HG02943 (cell line): ENCODE measurements at regions not wholly inside any gene's neighbourhood (a gene's known extent, or its start where the extent isn't known, plus 50 kb on each side); places are given as distances from the start of the nearest gene placed in this dataset.
"Not testable (repeated sequence)": the region's sequence is repeated elsewhere in the genome, so short reads cannot be mapped to it uniquely, and the experiment has no call there.

ENCODE experiments used
- ATAC-seq: cut with Tn5 transposase; IDR thresholded peaks from one replicate; pipeline ENCODE4 v1.9.1; 2021; ENCODE audit warnings: mild to moderate bottlenecking, low read depth, moderate library complexity; ENCODE audit not compliant: unreplicated experiment

DNA sequence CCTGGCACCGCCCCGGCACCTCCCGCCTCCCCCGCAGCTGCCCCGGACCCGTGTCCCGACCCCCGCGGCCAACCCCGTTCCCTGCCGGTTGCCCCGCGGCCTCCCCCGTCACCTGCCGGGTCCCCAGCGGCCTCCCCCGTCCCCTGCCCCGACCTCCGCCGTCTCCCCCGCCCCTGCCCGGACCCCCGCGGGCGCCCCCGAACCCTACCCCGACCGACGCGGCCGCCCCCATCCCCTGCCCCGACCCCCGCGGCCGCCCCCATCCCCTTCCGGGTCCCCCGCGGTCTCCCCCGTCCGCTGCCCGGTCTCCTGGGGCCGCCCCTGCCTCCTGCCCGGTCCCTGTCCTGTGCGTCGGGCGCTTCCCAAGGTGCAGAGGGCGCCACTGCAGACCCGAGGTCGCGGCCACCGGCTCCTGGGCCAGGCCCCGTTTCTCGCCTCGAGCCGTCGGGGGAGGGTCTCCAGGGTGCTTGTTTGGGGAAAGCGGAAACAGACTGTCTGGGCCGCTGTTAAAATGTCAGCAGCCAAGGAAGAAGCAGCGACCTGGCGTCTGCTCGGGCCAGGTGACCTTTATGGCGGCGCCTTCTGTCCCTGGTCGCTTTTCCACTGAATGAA, 51.6 kb upstream of the APOD start:
- ATAC-seq, result not testable (repeated sequence)

DNA sequence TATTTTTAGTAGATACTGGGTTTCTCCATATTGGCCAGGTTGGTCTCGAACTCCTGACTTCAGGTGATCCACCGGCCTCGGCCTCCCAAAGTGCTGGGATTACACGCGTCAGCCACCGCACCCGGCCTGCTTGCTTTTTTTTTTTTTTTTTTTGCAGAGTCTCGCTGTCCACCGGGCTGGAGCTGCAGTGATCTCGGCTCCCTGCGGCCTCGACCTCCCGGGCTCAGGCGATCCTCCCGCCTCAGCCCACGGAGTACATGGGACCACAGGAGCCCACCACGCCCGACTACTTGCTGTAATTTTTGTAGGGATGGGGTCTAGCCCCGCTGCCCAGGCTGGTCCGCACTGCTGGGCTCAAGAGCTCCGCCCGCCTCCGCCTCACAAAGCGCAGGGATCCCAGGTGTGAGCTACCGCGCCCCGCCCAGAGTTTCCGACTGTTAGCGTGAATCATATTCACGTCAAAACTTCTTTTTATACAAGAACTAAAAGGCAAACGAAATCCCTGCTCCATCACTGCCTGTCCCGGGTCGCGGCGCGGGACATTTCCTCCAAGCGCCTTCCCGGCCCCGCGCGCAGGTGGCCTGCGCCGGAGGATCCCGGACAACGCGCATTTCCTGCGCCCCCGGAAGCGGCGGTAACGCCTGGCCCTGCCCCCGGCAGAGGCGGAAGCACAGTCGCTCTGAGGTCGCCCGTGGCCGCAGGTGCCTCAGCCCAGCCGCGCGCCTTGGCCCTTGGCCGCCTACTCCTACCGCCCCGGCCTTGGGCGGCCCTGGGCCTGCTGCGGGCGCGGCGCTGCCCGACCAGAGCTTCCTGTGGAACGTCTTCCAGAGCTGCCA, 50.9 kb upstream of the APOD start:
- peak; percentile 81 for ATAC-seq
